Endothelial cell (in vitro differentiated cells): ENCODE measurements at regions not wholly inside any gene's neighbourhood (a gene's known extent, or its start where the extent isn't known, plus 50 kb on each side); places are given as distances from the start of the nearest gene placed in this dataset.

Source experiments
- DNase-seq: peaks from one replicate; pipeline ENCODE4 v3.0.0; 2021; ENCODE audit warnings: low spot score
- H3K27ac Mint-ChIP-seq: one replicate; pipeline ENCODE4 v1.8.0; 2021; ENCODE audit warnings: mixed read lengths, inconsistent platforms; ENCODE audit not compliant: unreplicated experiment
- H3K27me3 Mint-ChIP-seq: one replicate; pipeline ENCODE4 v1.8.0; 2021; ENCODE audit warnings: mild to moderate bottlenecking, moderate library complexity, mixed read lengths, inconsistent platforms; ENCODE audit not compliant: unreplicated experiment
- H3K36me3 Mint-ChIP-seq: one replicate; pipeline ENCODE4 v1.8.0; 2021; ENCODE audit warnings: mild to moderate bottlenecking, low read depth, mixed read lengths, inconsistent platforms; ENCODE audit not compliant: unreplicated experiment
- H3K4me1 Mint-ChIP-seq: one replicate; pipeline ENCODE4 v1.8.0; 2021; ENCODE audit warnings: mild to moderate bottlenecking, mixed read lengths, inconsistent platforms; ENCODE audit not compliant: unreplicated experiment
- H3K4me3 Mint-ChIP-seq: one replicate; pipeline ENCODE4 v1.8.0; 2021; ENCODE audit warnings: mild to moderate bottlenecking, mixed read lengths, inconsistent platforms; ENCODE audit not compliant: unreplicated experiment
- H3K9me3 Mint-ChIP-seq: one replicate; pipeline ENCODE4 v1.8.0; 2021; ENCODE audit warnings: mixed read lengths, inconsistent platforms; ENCODE audit not compliant: unreplicated experiment
- CTCF ChIP-seq: fragments of 200-600 bp; sonication (generic); IDR thresholded peaks from one replicate; pipeline ENCODE4 v1.5.0; 2021; ENCODE audit warnings: antibody characterized with exemption; ENCODE audit not compliant: unreplicated experiment

GRCh38 chr17:21816592-21817567, 124.6 kb downstream of the KCNJ18 start:
- H3K27me3 Mint-ChIP-seq: peaks cover 5% of the 10 kb centered on the region
- H3K4me3 Mint-ChIP-seq: no peak overlapping the region
- peaks cover 27% of the 10 kb centered on the region for H3K9me3 Mint-ChIP-seq
- H3K27ac Mint-ChIP-seq: no peak overlapping the region
- DNase-seq: no peak
- no peak for TF ChIP-seq CTCF
- peaks cover 9% of the 10 kb centered on the region for H3K36me3 Mint-ChIP-seq
- H3K4me1 Mint-ChIP-seq: no peaks in the 10 kb centered on the region

GRCh38 chr17:21817791-21818364, 125.6 kb downstream of the KCNJ18 start:
- H3K4me3 Mint-ChIP-seq: no peak overlapping the region
- TF ChIP-seq CTCF: no peak
- H3K27me3 Mint-ChIP-seq: peaks cover 5% of the 10 kb centered on the region
- H3K4me1 Mint-ChIP-seq: no peaks in the 10 kb centered on the region
- DNase-seq: no peak
- H3K27ac Mint-ChIP-seq: no peak overlapping the region
- H3K9me3 Mint-ChIP-seq: peaks cover 27% of the 10 kb centered on the region
- H3K36me3 Mint-ChIP-seq: peaks cover 9% of the 10 kb centered on the region

- no peak for TF ChIP-seq CTCF
- H3K27me3 Mint-ChIP-seq: no peaks in the 10 kb centered on the region
- H3K36me3 Mint-ChIP-seq: no peaks in the 10 kb centered on the region
- H3K4me1 Mint-ChIP-seq: no peaks in the 10 kb centered on the region
- peaks cover 4% of the 10 kb centered on the region for H3K9me3 Mint-ChIP-seq
- H3K4me3 Mint-ChIP-seq: no peak overlapping the region
- no peak overlapping the region for H3K27ac Mint-ChIP-seq
- no peak for DNase-seq
Measured at GRCh38 chr17:21823090-21823489, 130.8 kb downstream of the KCNJ18 start.

GRCh38 chr17:21823643-21824042, 131.3 kb downstream of the KCNJ18 start:
- H3K4me1 Mint-ChIP-seq: no peaks in the 10 kb centered on the region
- H3K27me3 Mint-ChIP-seq: no peaks in the 10 kb centered on the region
- TF ChIP-seq CTCF: no peak
- no peak overlapping the region for H3K27ac Mint-ChIP-seq
- H3K36me3 Mint-ChIP-seq: no peaks in the 10 kb centered on the region
- no peaks in the 10 kb centered on the region for H3K9me3 Mint-ChIP-seq
- H3K4me3 Mint-ChIP-seq: no peak overlapping the region
- no peak for DNase-seq

- Mint-ChIP-seq H3K9me3 (peaks cover 15% of the 10 kb centered on the region), H3K27ac (no peak overlapping the region), H3K4me3 (no peak overlapping the region), H3K27me3 (no peaks in the 10 kb centered on the region), H3K4me1 (no peaks in the 10 kb centered on the region), H3K36me3 (peaks cover 5% of the 10 kb centered on the region)
- no peak for TF ChIP-seq CTCF
- no peak for DNase-seq
Measured at GRCh38 chr17:21841839-21842238, 149.5 kb downstream of the KCNJ18 start.
